HCT116 (cell line): ENCODE measurements at regions not wholly inside any gene's neighbourhood (a gene's known extent, or its start where the extent isn't known, plus 50 kb on each side); places are given as distances from the start of the nearest gene placed in this dataset.

Experiments
- ATAC-seq: fragments of 200-7000 bp; cut with Tn5 transposase; 2 replicates; pipeline ENCODE4 v1.9.1; 2020; ENCODE audit warnings: mild to moderate bottlenecking, moderate library complexity
- BruUV-seq: library from RNA; stranded (reverse); fragments of 400-500 nt; replicated peaks from 2 replicates; lab custom pipeline; 2021; lab: Mats Ljungman, UMichigan
- CTCF ChIA-PET: fragments of 300-600 bp; sonication (Branson Sonifier 250); formaldehyde crosslinking; loops from one replicate; lab custom pipeline; 2021; ENCODE audit warnings: antibody characterized with exemption; lab: Charles Lee
- POLR2A ChIA-PET: fragments of 300-600, 350-600 bp; sonication (Branson Sonifier 250); formaldehyde crosslinking; loops from one replicate; lab custom pipeline; 2021; ENCODE audit warnings: antibody characterized with exemption; lab: Charles Lee
- RAD21 ChIA-PET, 2 experiments: fragments of 300-600 bp; sonication (Branson Sonifier 250); formaldehyde crosslinking; loops; one replicate each; lab custom pipeline; 2023; ENCODE audit warnings: low total read pairs in 2 of 2; ENCODE audit not compliant: uncharacterized antibody in 2 of 2, unreplicated experiment in 2 of 2, low non-redundant PET in 1 of 2; lab: Charles Lee
- DNase-seq: peaks from one replicate; pipeline ENCODE4 v3.0.0-alpha.2; 2010; ENCODE audit warnings: low read depth, low spot score
- H2AFZ ChIP-seq: fragments of 200-600 bp; shearing (Covaris generic), sonication (generic); 2 replicates; pipeline ENCODE4 v1.6.1; 2017; ENCODE audit warnings: low read depth, mixed run types, mixed read lengths, antibody characterized with exemption, low read length; ENCODE audit not compliant: poor library complexity, severe bottlenecking
- H3K27ac ChIP-seq: 2 replicates; pipeline ENCODE4 v1.5.1; 2012; ENCODE audit warnings: low read depth, low read length
- H3K27me3 ChIP-seq: fragments of 200-600 bp; sonication (generic); 2 replicates; pipeline ENCODE4 v1.6.1; 2016; ENCODE audit warnings: mixed run types, low read length, mixed read lengths; ENCODE audit not compliant: insufficient read depth
- H3K36me3 ChIP-seq, 2 experiments: fragments of 200-500 bp in 1 of 2; fragments of 200-600 bp in 1 of 2; sonication (Bioruptor generic) in 1 of 2; sonication (generic) in 1 of 2; 2 replicates each; pipeline versions ENCODE4 v1.5.1 to v1.6.1; 2014 to 2016; ENCODE audit warnings: low read length in 2 of 2, inconsistent platforms in 1 of 2, mixed read lengths in 1 of 2, mixed run types in 1 of 2; ENCODE audit not compliant: insufficient read depth in 2 of 2, control insufficient read depth in 1 of 2
- H3K4me1 ChIP-seq, 2 experiments: fragments of 200-600 bp in 1 of 2; sonication (generic) in 1 of 2; 2 replicates each; pipeline versions ENCODE4 v1.5.1 to v1.6.1; 2012 to 2017; ENCODE audit warnings: low read length in 2 of 2, inconsistent platforms in 1 of 2, mild to moderate bottlenecking in 1 of 2, mixed read lengths in 1 of 2, mixed run types in 1 of 2, moderate library complexity in 1 of 2; ENCODE audit not compliant: insufficient read depth in 2 of 2, control insufficient read depth in 1 of 2
- H3K4me2 ChIP-seq: fragments of 200-600 bp; sonication (generic); 2 replicates; pipeline ENCODE4 v1.6.1; 2017; ENCODE audit warnings: mixed run types, low read length, mixed read lengths
- H3K4me3 ChIP-seq, 2 experiments: fragments of 200-600 bp in 1 of 2; sonication (generic) in 1 of 2; replicated peaks in 1 of 2; 2 replicates each; pipeline ENCODE4 v1.5.1; 2011 to 2016; ENCODE audit warnings: low read length in 2 of 2, control low read depth in 1 of 2, low read depth in 1 of 2, mild to moderate bottlenecking in 1 of 2, mixed read lengths in 1 of 2, mixed run types in 1 of 2
- H3K79me2 ChIP-seq: fragments of 200-600 bp; sonication (generic); 2 replicates; pipeline ENCODE4 v1.6.1; 2017; ENCODE audit warnings: mild to moderate bottlenecking, mixed run types, low read length, moderate library complexity, mixed read lengths; ENCODE audit not compliant: insufficient read depth
- H3K9ac ChIP-seq: fragments of 200-600 bp; sonication (generic); 2 replicates; pipeline ENCODE4 v1.6.1; 2016; ENCODE audit warnings: low read length, mixed read lengths
- H3K9me2 ChIP-seq: fragments of 200-600 bp; sonication (generic), shearing (Covaris generic); 2 replicates; pipeline ENCODE4 v1.6.1; 2017; ENCODE audit warnings: mixed run types, mild to moderate bottlenecking, moderate library complexity; ENCODE audit not compliant: insufficient read depth
- H3K9me3 ChIP-seq, 2 experiments: fragments of 200-500 bp in 1 of 2; fragments of 200-600 bp in 1 of 2; sonication (Bioruptor generic) in 1 of 2; sonication (generic) in 1 of 2; 2 replicates each; pipeline ENCODE4 v1.6.1; 2014 to 2017; ENCODE audit warnings: low read length in 2 of 2, mixed read lengths in 2 of 2, inconsistent platforms in 1 of 2, low read depth in 1 of 2, mild to moderate bottlenecking in 1 of 2, mixed run types in 1 of 2, moderate library complexity in 1 of 2; ENCODE audit not compliant: control insufficient read depth in 1 of 2, insufficient read depth in 1 of 2
- H4K20me1 ChIP-seq: fragments of 200-600 bp; sonication (generic), shearing (Covaris generic); 2 replicates; pipeline ENCODE4 v1.6.1; 2017; ENCODE audit warnings: mixed run types, mild to moderate bottlenecking, moderate library complexity; ENCODE audit not compliant: insufficient read depth
- ATF3 ChIP-seq: IDR thresholded peaks from 2 replicates; pipeline ENCODE4 v1.6.1; 2012
- CBX3 ChIP-seq: IDR thresholded peaks from 2 replicates; pipeline ENCODE4 v1.6.1; 2012; ENCODE audit warnings: low read depth
- CTCF ChIP-seq, 3 experiments: fragments of 200-600 bp in 1 of 3; sonication (generic) in 1 of 3; IDR thresholded peaks in 2 of 3; conservative IDR thresholded peaks in 1 of 3; 2 replicates each; pipeline ENCODE4 v1.5.1; 2012 to 2017; ENCODE audit warnings: low read depth in 2 of 3, low read length in 2 of 3, antibody characterized with exemption in 1 of 3, borderline replicate concordance in 1 of 3, control low read depth in 1 of 3, mild to moderate bottlenecking in 1 of 3, mixed read lengths in 1 of 3, mixed run types in 1 of 3, moderate library complexity in 1 of 3; ENCODE audit not compliant: insufficient read depth in 1 of 3
- ELF1 ChIP-seq: IDR thresholded peaks from 2 replicates; pipeline ENCODE4 v1.6.1; 2012; ENCODE audit warnings: low read depth, borderline replicate concordance
- EZH2 ChIP-seq: fragments of 200-600 bp; sonication (generic); IDR thresholded peaks from 2 replicates; pipeline ENCODE4 v1.6.1; 2017; ENCODE audit warnings: antibody characterized with exemption, mixed run types
- FOSL1 ChIP-seq: IDR thresholded peaks from 2 replicates; pipeline ENCODE4 v1.6.1; 2012; ENCODE audit warnings: low read depth
- JUND ChIP-seq: IDR thresholded peaks from 2 replicates; pipeline ENCODE4 v1.6.1; 2012
- MAX ChIP-seq: IDR thresholded peaks from 2 replicates; pipeline ENCODE4 v1.6.1; 2012
- POLR2A ChIP-seq: IDR thresholded peaks from 2 replicates; pipeline ENCODE4 v1.7.0; 2011; ENCODE audit warnings: borderline replicate concordance; ENCODE audit not compliant: insufficient read depth, insufficient read length; ENCODE audit errors: extremely low read depth
- REST ChIP-seq: IDR thresholded peaks from 2 replicates; pipeline ENCODE4 v1.6.1; 2012; ENCODE audit warnings: low read depth
- SRF ChIP-seq: IDR thresholded peaks from 2 replicates; pipeline ENCODE4 v1.6.1; 2012; ENCODE audit warnings: low read depth
- TCF7L2 ChIP-seq: IDR thresholded peaks from 2 replicates; pipeline ENCODE4 v1.7.0; 2011; ENCODE audit warnings: borderline replicate concordance, inconsistent platforms; ENCODE audit not compliant: insufficient read depth, insufficient read length; ENCODE audit errors: extremely low read depth
- YY1 ChIP-seq: IDR thresholded peaks from 2 replicates; pipeline ENCODE4 v1.6.1; 2011; ENCODE audit warnings: low read length, low read depth, moderate library complexity, mild to moderate bottlenecking; ENCODE audit not compliant: insufficient replicate concordance; ENCODE audit errors: extremely low read depth
- ZNF274 ChIP-seq: fragments of 200-500 bp; sonication (Bioruptor generic); IDR thresholded peaks from 2 replicates; pipeline ENCODE4 v1.6.1; 2014; ENCODE audit warnings: mild to moderate bottlenecking, low read depth, low read length, inconsistent platforms
- intact Hi-C: fragments of 100-400 bp; cut with micrococcal nuclease; formaldehyde crosslinking; loops from 2 replicates; pipeline ENCODE4 v1.10.0; 2022

GRCh38 chr16:58842156-58842555 is 108.0 kb upstream of the GOT2 start:
- Histone ChIP-seq H3K27ac (no peak overlapping the region), H3K9me3 (no peaks in the 10 kb centered on the region), H3K79me2 (no peaks in the 10 kb centered on the region), H3K4me2 (no peak overlapping the region), H3K27me3 (no peaks in the 10 kb centered on the region), H4K20me1 (no peaks in the 10 kb centered on the region), H3K36me3 (no peaks in the 10 kb centered on the region)
- intact Hi-C loops, result no loop called here
- no TSS peak for BruUV-seq
- CTCF ChIA-PET, result no interaction called here
- ATAC-seq, result no peak
- TF ChIP-seq ZNF274 (no peak), TCF7L2 (no peak), POLR2A (no peak), REST (no peak), ATF3 (no peak)
- TF ChIP-seq, all 23 proteins: peak for 0
- H3K9me2 ChIP-seq, result no peaks in the 10 kb centered on the region
- no peak for DNase-seq
- H2AFZ ChIP-seq, result no peak overlapping the region
- no peak overlapping the region for H3K9ac ChIP-seq
- RAD21 ChIA-PET, result no interaction called here
- H3K4me3 ChIP-seq, result no peak overlapping the region
- H3K4me1 ChIP-seq, result no peaks in the 10 kb centered on the region
- POLR2A ChIA-PET, result no interaction called here

- no peak overlapping the region for H3K4me3 ChIP-seq
- H3K27me3 ChIP-seq, result no peaks in the 10 kb centered on the region
- intact Hi-C loops, result no loop called here
- CTCF ChIA-PET, result no interaction called here
- BruUV-seq, result no TSS peak
- no peak overlapping the region for H3K9ac ChIP-seq
- ATAC-seq (no peak), DNase-seq (no peak)
- no peaks in the 10 kb centered on the region for H4K20me1 ChIP-seq
- H3K36me3 ChIP-seq, result no peaks in the 10 kb centered on the region
- H3K4me1 ChIP-seq, result no peaks in the 10 kb centered on the region
- no peak overlapping the region for H2AFZ ChIP-seq
- H3K27ac ChIP-seq, result no peak overlapping the region
- H3K79me2 ChIP-seq, result no peaks in the 10 kb centered on the region
- H3K9me2 ChIP-seq, result no peaks in the 10 kb centered on the region
- RAD21 ChIA-PET, result no interaction called here
- POLR2A ChIA-PET, result no interaction called here
- H3K9me3 ChIP-seq, result no peaks in the 10 kb centered on the region
- H3K4me2 ChIP-seq, result no peak overlapping the region
- TF ChIP-seq FOSL1 (no peak), MAX (no peak), EZH2 (no peak), JUND (no peak), TCF7L2 (no peak), CBX3 (no peak), ELF1 (no peak), CTCF (IDR thresholded peaks at IDR 0.05 in 2 of 3, conservative IDR thresholded peaks at IDR 0.05 in 1 of 3; ENCODE audit: borderline replicate concordance in 1 of 3, insufficient read depth in 1 of 3, low read depth in 2 of 3, low read length in 2 of 3) (no peak), SRF (no peak), YY1 (no peak)
Observed at GRCh38 chr16:58837950-58838349, 103.8 kb upstream of the GOT2 start.
